Trophoblast cell (in vitro differentiated cells and primary cell): ENCODE measurements at regions not wholly inside any gene's neighbourhood (a gene's known extent, or its start where the extent isn't known, plus 50 kb on each side); places are given as distances from the start of the nearest gene placed in this dataset.
A peak's percentile ranks its signal among the peaks of the same experiment; 100 is the strongest.

Experiments used
- DNase-seq, 2 donors: peaks; one replicate each; pipeline ENCODE4 v3.0.0-alpha.2; 2016
- H2AFZ ChIP-seq: 2 replicates; pipeline ENCODE4 v1.6.1; 2013; ENCODE audit warnings: low read length, moderate library complexity, mild to moderate bottlenecking; ENCODE audit not compliant: insufficient read depth, poor library complexity
- H2AK5ac ChIP-seq: 2 replicates; pipeline ENCODE4 v1.6.1; 2013; ENCODE audit warnings: mild to moderate bottlenecking, low read length
- H2BK120ac ChIP-seq: 2 replicates; pipeline ENCODE4 v1.6.1; 2013; ENCODE audit warnings: low read length, mild to moderate bottlenecking, moderate library complexity; ENCODE audit not compliant: insufficient read depth, poor library complexity
- H2BK12ac ChIP-seq: 2 replicates; pipeline ENCODE4 v1.6.1; 2013; ENCODE audit warnings: mild to moderate bottlenecking, low read length, moderate library complexity
- H2BK5ac ChIP-seq: 2 replicates; pipeline ENCODE4 v1.6.1; 2013; ENCODE audit warnings: low read length, low read depth, moderate library complexity, mild to moderate bottlenecking; ENCODE audit not compliant: poor library complexity
- H3K14ac ChIP-seq: 2 replicates; pipeline ENCODE4 v1.6.1; 2013; ENCODE audit warnings: mild to moderate bottlenecking, low read length
- H3K18ac ChIP-seq: 2 replicates; pipeline ENCODE4 v1.6.1; 2013; ENCODE audit warnings: mild to moderate bottlenecking, low read length
- H3K23ac ChIP-seq: 2 replicates; pipeline ENCODE4 v1.6.1; 2013; ENCODE audit warnings: low read length
- H3K27ac ChIP-seq: 2 replicates; pipeline ENCODE4 v1.5.1; 2013; ENCODE audit warnings: low read depth, mild to moderate bottlenecking, inconsistent platforms, low read length, moderate library complexity
- H3K27me3 ChIP-seq: 2 replicates; pipeline ENCODE4 v1.6.1; 2013; ENCODE audit warnings: inconsistent platforms, mild to moderate bottlenecking, low read length, moderate library complexity; ENCODE audit not compliant: insufficient read depth
- H3K36me3 ChIP-seq, 2 experiments: 1 replicate in 1 of 2; 2 replicates in 1 of 2; pipeline ENCODE4 v1.6.1; 2013; ENCODE audit warnings: low read length in 2 of 2, mild to moderate bottlenecking in 2 of 2, moderate library complexity in 1 of 2; ENCODE audit not compliant: insufficient read depth in 2 of 2, control insufficient read depth in 1 of 2
- H3K4ac ChIP-seq: 2 replicates; pipeline ENCODE4 v1.6.1; 2013; ENCODE audit warnings: low read depth, mild to moderate bottlenecking, low read length, moderate library complexity
- H3K4me1 ChIP-seq, 2 experiments: 1 replicate in 1 of 2; 2 replicates in 1 of 2; pipeline ENCODE4 v1.6.1; 2013; ENCODE audit warnings: low read length in 2 of 2, mild to moderate bottlenecking in 2 of 2, moderate library complexity in 1 of 2; ENCODE audit not compliant: insufficient read depth in 2 of 2, control insufficient read depth in 1 of 2
- H3K4me2 ChIP-seq: 2 replicates; pipeline ENCODE4 v1.6.1; 2013; ENCODE audit warnings: inconsistent platforms, mild to moderate bottlenecking, low read length, moderate library complexity
- H3K4me3 ChIP-seq: 2 replicates; pipeline ENCODE4 v1.5.1; 2013; ENCODE audit warnings: mild to moderate bottlenecking, low read depth, low read length, inconsistent platforms
- H3K79me1 ChIP-seq: one replicate; pipeline ENCODE4 v1.6.1; 2013; ENCODE audit warnings: low read length
- H3K79me2 ChIP-seq: 2 replicates; pipeline ENCODE4 v1.6.1; 2013; ENCODE audit warnings: low read length, mild to moderate bottlenecking; ENCODE audit not compliant: control insufficient read depth, insufficient read depth, poor library complexity
- H3K9ac ChIP-seq: 2 replicates; pipeline ENCODE4 v1.6.1; 2013; ENCODE audit warnings: mild to moderate bottlenecking, low read length
- H3K9me3 ChIP-seq: 2 replicates; pipeline ENCODE4 v1.6.1; 2013; ENCODE audit warnings: low read depth, mild to moderate bottlenecking, control low read depth, inconsistent platforms, low read length; ENCODE audit not compliant: insufficient read depth
- H4K12ac ChIP-seq: 2 replicates; pipeline ENCODE4 v1.6.1; 2013; ENCODE audit warnings: low read depth, mild to moderate bottlenecking, low read length, moderate library complexity
- H4K8ac ChIP-seq: 2 replicates; pipeline ENCODE4 v1.6.1; 2013; ENCODE audit warnings: low read depth, mild to moderate bottlenecking, low read length, moderate library complexity
- H4K91ac ChIP-seq: one replicate; pipeline ENCODE4 v1.6.1; 2013; ENCODE audit warnings: low read depth, mild to moderate bottlenecking, low read length, moderate library complexity
- WGBS: extraction: QIAGEN DNeasy Blood & Tissue Kit; methylation state at CpG from one replicate; pipeline ENCODE4 v1.1.7; 2013; ENCODE audit warnings: missing lambda C conversion rate; ENCODE audit not compliant: insufficient read length, insufficient coverage; ENCODE audit errors: extremely low coverage; 5-methylcytosine and 5-hydroxymethylcytosine counted together

DNA sequence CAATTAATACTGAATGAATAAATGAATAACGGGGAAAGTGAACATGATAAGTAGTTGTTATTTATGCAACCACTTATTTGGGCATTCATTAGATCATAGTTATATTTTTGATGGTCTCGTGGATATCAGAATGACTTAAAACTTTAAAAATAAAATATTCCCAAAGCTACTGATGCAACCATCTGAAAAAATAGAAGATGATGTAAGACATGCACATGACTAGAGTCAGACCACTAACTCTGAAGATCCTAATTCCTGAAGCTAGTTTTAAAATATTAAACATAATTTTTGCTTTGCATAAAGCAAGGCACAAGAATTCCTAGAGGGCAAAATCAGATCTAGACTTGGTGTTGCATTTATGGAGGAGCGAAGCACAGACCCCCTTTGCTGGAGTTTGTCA is 616.1 kb downstream of the IRS1 start:
- H4K12ac ChIP-seq = no peak overlapping the region
- no peak overlapping the region for H3K9ac ChIP-seq
- H3K4me3 ChIP-seq = no peak overlapping the region
- no peak overlapping the region for H3K4me2 ChIP-seq
- no peak overlapping the region for H2BK5ac ChIP-seq
- no peaks in the 10 kb centered on the region for H3K79me2 ChIP-seq
- WGBS = no CpG with 5 or more reads among the region's 3 CpGs
- DNase-seq = no peak
- H4K8ac ChIP-seq = no peak overlapping the region
- no peak overlapping the region for H3K23ac ChIP-seq
- no peak overlapping the region for H2BK12ac ChIP-seq
- no peak overlapping the region for H4K91ac ChIP-seq
- H3K14ac ChIP-seq = no peak overlapping the region
- H3K27me3 ChIP-seq = no peaks in the 10 kb centered on the region
- no peak overlapping the region for H3K18ac ChIP-seq
- H2BK120ac ChIP-seq = no peak overlapping the region
- no peaks in the 10 kb centered on the region for H3K9me3 ChIP-seq
- H3K4ac ChIP-seq = no peak overlapping the region
- peaks cover 4% of the 10 kb centered on the region for H3K79me1 ChIP-seq
- no peak overlapping the region for H3K27ac ChIP-seq
- peaks cover 0 to 2% of the 10 kb centered on the region in 2 experiments for H3K4me1 ChIP-seq
- no peak overlapping the region for H2AFZ ChIP-seq
- no peak overlapping the region for H2AK5ac ChIP-seq
- H3K36me3 ChIP-seq = no peaks in the 10 kb centered on the region

DNA sequence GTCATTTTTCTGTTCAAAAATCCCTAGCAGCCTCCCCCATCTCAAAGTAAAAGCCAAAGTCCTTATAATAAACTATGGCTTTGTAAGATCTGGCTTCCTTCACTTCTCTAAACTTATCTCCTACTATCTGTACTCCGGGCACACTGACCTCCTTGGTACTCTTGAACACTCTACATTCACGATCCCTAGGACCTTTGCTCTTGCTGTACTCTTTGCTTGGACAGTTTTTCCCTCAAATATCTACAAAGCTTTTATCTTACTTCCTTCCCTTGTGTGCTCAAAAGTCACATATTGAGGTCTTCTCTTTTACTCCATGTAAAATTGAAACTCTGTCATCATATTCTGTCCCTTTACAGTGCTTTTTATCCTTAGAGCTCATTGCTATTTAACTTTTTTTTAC is 616.6 kb downstream of the IRS1 start:
- H3K23ac ChIP-seq = no peak overlapping the region
- H3K14ac ChIP-seq = no peak overlapping the region
- no peak overlapping the region for H4K91ac ChIP-seq
- H2AFZ ChIP-seq = no peak overlapping the region
- H3K27me3 ChIP-seq = no peaks in the 10 kb centered on the region
- no peak overlapping the region for H3K4me2 ChIP-seq
- no peak overlapping the region for H2AK5ac ChIP-seq
- WGBS = no CpG with 5 or more reads among the region's 2 CpGs
- no peaks in the 10 kb centered on the region for H3K9me3 ChIP-seq
- no peak overlapping the region for H3K18ac ChIP-seq
- no peak overlapping the region for H4K12ac ChIP-seq
- H3K4me1 ChIP-seq = peaks cover 0 to 2% of the 10 kb centered on the region in 2 experiments
- no peaks in the 10 kb centered on the region for H3K79me2 ChIP-seq
- no peak overlapping the region for H2BK12ac ChIP-seq
- H3K36me3 ChIP-seq = no peaks in the 10 kb centered on the region
- H3K4ac ChIP-seq = no peak overlapping the region
- H4K8ac ChIP-seq = no peak overlapping the region
- H2BK5ac ChIP-seq = no peak overlapping the region
- no peak overlapping the region for H2BK120ac ChIP-seq
- no peak overlapping the region for H3K4me3 ChIP-seq
- H3K9ac ChIP-seq = no peak overlapping the region
- peaks cover 4% of the 10 kb centered on the region for H3K79me1 ChIP-seq
- H3K27ac ChIP-seq = no peak overlapping the region
- DNase-seq = no peak

DNA sequence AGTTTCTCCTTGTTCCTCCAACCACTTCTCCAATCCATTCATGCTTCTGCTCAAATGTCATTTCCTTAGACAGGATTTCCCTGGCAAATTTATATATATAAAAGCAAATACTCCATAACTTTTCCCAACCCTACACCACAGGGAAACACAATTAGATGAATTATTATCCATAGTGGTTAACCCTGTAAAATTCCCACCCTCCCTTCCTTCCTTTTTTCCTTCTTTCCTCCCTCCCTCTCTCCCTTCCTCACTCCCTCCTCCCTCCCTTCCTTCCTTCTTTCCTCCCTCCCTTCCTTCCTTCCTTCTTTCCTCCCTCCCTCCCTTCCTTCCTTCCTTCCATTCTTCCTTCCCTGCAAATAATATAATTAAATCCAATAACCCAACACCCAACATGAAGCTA is 617.7 kb downstream of the IRS1 start:
- no peak overlapping the region for H3K4ac ChIP-seq
- no peak overlapping the region for H2BK120ac ChIP-seq
- no peaks in the 10 kb centered on the region for H3K36me3 ChIP-seq
- H3K9ac ChIP-seq = no peak overlapping the region
- no peak overlapping the region for H2BK5ac ChIP-seq
- H3K79me1 ChIP-seq = peaks cover 4% of the 10 kb centered on the region
- H3K79me2 ChIP-seq = no peaks in the 10 kb centered on the region
- no peak overlapping the region for H3K27ac ChIP-seq
- no peak overlapping the region for H4K12ac ChIP-seq
- no peak overlapping the region for H3K18ac ChIP-seq
- no peak overlapping the region for H3K4me3 ChIP-seq
- no peaks in the 10 kb centered on the region for H3K27me3 ChIP-seq
- no peaks in the 10 kb centered on the region for H3K9me3 ChIP-seq
- H2BK12ac ChIP-seq = no peak overlapping the region
- no peak overlapping the region for H3K23ac ChIP-seq
- no peak overlapping the region for H3K4me2 ChIP-seq
- H2AFZ ChIP-seq = no peak overlapping the region
- no peak overlapping the region for H3K14ac ChIP-seq
- no peak overlapping the region for H4K91ac ChIP-seq
- no peak overlapping the region for H4K8ac ChIP-seq
- no peak for DNase-seq
- no peak overlapping the region for H2AK5ac ChIP-seq
- peaks cover 0 to 2% of the 10 kb centered on the region in 2 experiments for H3K4me1 ChIP-seq

DNA sequence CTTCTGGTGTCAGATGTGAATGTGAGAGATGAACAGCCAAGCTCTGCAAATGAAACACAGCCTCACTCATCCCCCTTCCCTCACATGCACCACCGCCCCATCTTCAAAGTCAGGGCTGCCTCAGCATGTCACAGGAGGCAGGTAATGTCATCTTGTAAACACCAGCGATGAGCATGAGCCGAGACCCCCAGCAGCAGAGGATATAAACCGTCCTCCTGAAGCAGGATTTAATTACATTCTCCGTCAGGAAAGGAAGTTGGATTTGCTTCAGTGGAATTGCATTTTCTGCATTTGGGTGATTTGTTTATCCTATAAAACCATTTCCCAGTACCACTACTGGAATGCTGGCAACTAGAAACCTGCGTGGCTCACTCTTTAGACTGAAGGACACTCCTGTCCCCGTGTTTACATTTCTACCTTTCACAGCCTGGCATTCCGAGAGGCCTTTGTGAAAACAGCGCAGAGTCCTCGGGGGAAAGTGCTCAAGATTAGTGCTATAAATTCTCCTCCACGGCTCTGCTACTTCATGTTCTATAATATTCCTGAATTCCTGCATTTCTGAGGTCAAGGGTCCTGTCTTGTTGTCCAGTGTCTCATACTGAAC is 619.2 kb downstream of the IRS1 start:
- Histone ChIP-seq H3K23ac (no peak overlapping the region), H3K18ac (no peak overlapping the region), H3K79me1 (peaks cover 4% of the 10 kb centered on the region), H3K27me3 (no peaks in the 10 kb centered on the region), H2AK5ac (no peak overlapping the region), H4K91ac (no peak overlapping the region), H3K79me2 (no peaks in the 10 kb centered on the region), H3K9ac (no peak overlapping the region), H2AFZ (no peak overlapping the region), H3K36me3 (no peaks in the 10 kb centered on the region), H4K12ac (no peak overlapping the region), H3K14ac (peak overlapping the region; percentile 53), H2BK120ac (no peak overlapping the region), H3K4me3 (no peak overlapping the region), H2BK5ac (no peak overlapping the region), H4K8ac (no peak overlapping the region), H3K9me3 (no peaks in the 10 kb centered on the region), H3K4me1 (peaks cover 0 to 2% of the 10 kb centered on the region in 2 experiments), H3K27ac (no peak overlapping the region), H2BK12ac (no peak overlapping the region), H3K4ac (no peak overlapping the region), H3K4me2 (no peak overlapping the region)
- no CpG with 5 or more reads among the region's 11 CpGs for WGBS
- no peak for DNase-seq
